Neural cell (in vitro differentiated cells): ENCODE measurements at regions not wholly inside any gene's neighbourhood (a gene's known extent, or its start where the extent isn't known, plus 50 kb on each side); places are given as distances from the start of the nearest gene placed in this dataset.

Experiments used
- H2AFZ ChIP-seq: fragments of 200-600, 300-800 bp; sonication (generic), shearing (Covaris generic); 2 replicates; pipeline ENCODE4 v1.6.0; 2014; ENCODE audit warnings: low read depth, mild to moderate bottlenecking, antibody characterized with exemption, low read length, moderate library complexity
- H3F3A ChIP-seq: fragments of 200-600 bp; shearing (Covaris generic); 2 replicates; pipeline ENCODE4 v1.6.1; 2016; ENCODE audit warnings: mild to moderate bottlenecking, moderate library complexity, mixed read lengths, antibody characterized with exemption, low read length; ENCODE audit not compliant: insufficient read depth, poor library complexity, severe bottlenecking
- H3K27ac ChIP-seq: fragments of 200-600, 300-800 bp; sonication (generic), shearing (Covaris generic); 2 replicates; pipeline ENCODE4 v1.5.1; 2014; ENCODE audit warnings: mild to moderate bottlenecking, low read length, moderate library complexity
- H3K27me3 ChIP-seq: fragments of 300-800, 200-600 bp; sonication (generic), shearing (Covaris generic); 2 replicates; pipeline ENCODE4 v1.6.0; 2014; ENCODE audit warnings: mild to moderate bottlenecking, low read depth, low read length, moderate library complexity; ENCODE audit not compliant: insufficient read depth
- H3K36me3 ChIP-seq: fragments of 300-800, 200-600 bp; sonication (generic), shearing (Covaris generic); 2 replicates; pipeline ENCODE4 v1.5.1; 2014; ENCODE audit warnings: mild to moderate bottlenecking, antibody characterized with exemption, low read length, moderate library complexity; ENCODE audit not compliant: insufficient read depth
- H3K4me2 ChIP-seq: fragments of 300-800, 200-600 bp; sonication (generic), shearing (Covaris generic); 2 replicates; pipeline ENCODE4 v1.6.0; 2014; ENCODE audit warnings: mild to moderate bottlenecking, low read length
- H3K4me3 ChIP-seq: fragments of 300-800, 200-600 bp; sonication (generic), shearing (Covaris generic); 2 replicates; pipeline ENCODE4 v1.5.1; 2014; ENCODE audit warnings: mild to moderate bottlenecking, low read length, moderate library complexity
- H3K79me2 ChIP-seq: fragments of 200-600 bp; shearing (Covaris generic); replicated peaks from 2 replicates; pipeline ENCODE4 v1.6.0; 2014; ENCODE audit warnings: mild to moderate bottlenecking, low read length, moderate library complexity; ENCODE audit not compliant: insufficient read depth
- H3K9ac ChIP-seq: fragments of 300-800, 200-600 bp; sonication (generic), shearing (Covaris generic); 2 replicates; pipeline ENCODE4 v1.6.1; 2016; ENCODE audit warnings: mild to moderate bottlenecking, low read length, mixed read lengths
- H3K9me2 ChIP-seq: fragments of 200-600 bp; shearing (Covaris generic); 2 replicates; pipeline ENCODE4 v1.6.1; 2016; ENCODE audit warnings: mild to moderate bottlenecking, low read length, mixed read lengths; ENCODE audit not compliant: insufficient read depth
- H3K9me3 ChIP-seq: fragments of 200-600, 300-800 bp; sonication (generic), shearing (Covaris generic); 2 replicates; pipeline ENCODE4 v1.6.1; 2016; ENCODE audit warnings: mild to moderate bottlenecking, mixed run types, low read length, moderate library complexity, mixed read lengths
- H4K20me1 ChIP-seq: fragments of 200-600 bp; shearing (Covaris generic); 2 replicates; pipeline ENCODE4 v1.6.1; 2016; ENCODE audit warnings: mild to moderate bottlenecking, mixed run types; ENCODE audit not compliant: insufficient read depth
- CTCF ChIP-seq: fragments of 450-650 bp; IDR thresholded peaks from 2 replicates; pipeline ENCODE4 v1.5.1; 2014; ENCODE audit warnings: antibody characterized with exemption, mild to moderate bottlenecking, moderate library complexity; ENCODE audit not compliant: poor library complexity, severe bottlenecking
- EP300 ChIP-seq: fragments of 450-650 bp; conservative IDR thresholded peaks from 2 replicates; pipeline ENCODE4 v1.6.1; 2014; ENCODE audit warnings: antibody characterized with exemption, mild to moderate bottlenecking, moderate library complexity; ENCODE audit not compliant: poor library complexity, severe bottlenecking
- EZH2 ChIP-seq: fragments of 200-600, 300-800 bp; shearing (Covaris generic), sonication (generic); IDR thresholded peaks from 2 replicates; pipeline ENCODE4 v1.6.1; 2014; ENCODE audit warnings: antibody characterized with exemption, low read length, borderline replicate concordance, mild to moderate bottlenecking; ENCODE audit not compliant: insufficient read depth, poor library complexity, severe bottlenecking
- MXI1 ChIP-seq: fragments of 450-650 bp; conservative IDR thresholded peaks from 2 replicates; pipeline ENCODE4 v1.6.1; 2014; ENCODE audit warnings: antibody characterized with exemption, mild to moderate bottlenecking; ENCODE audit not compliant: poor library complexity, severe bottlenecking
- POLR2AphosphoS5 ChIP-seq: IDR thresholded peaks from 2 replicates; pipeline ENCODE4 v1.6.1; 2012
- RAD21 ChIP-seq: fragments of 450-650 bp; conservative IDR thresholded peaks from 2 replicates; pipeline ENCODE4 v1.6.1; 2014; ENCODE audit warnings: antibody characterized with exemption, mild to moderate bottlenecking, moderate library complexity
- REST ChIP-seq: IDR thresholded peaks from 2 replicates; pipeline ENCODE4 v1.6.1; 2012; ENCODE audit warnings: borderline replicate concordance
- SMC3 ChIP-seq: fragments of 450-650 bp; conservative IDR thresholded peaks from 2 replicates; pipeline ENCODE4 v1.6.1; 2014; ENCODE audit warnings: antibody characterized with exemption, mild to moderate bottlenecking, moderate library complexity; ENCODE audit not compliant: poor library complexity
- TAF1 ChIP-seq: IDR thresholded peaks from 2 replicates; pipeline ENCODE4 v1.6.1; 2012; ENCODE audit warnings: low read depth

GRCh38 chr7:36072620-36073019 is 80.4 kb upstream of the EEPD1 start:
- H3K79me2 ChIP-seq: no peaks in the 10 kb centered on the region
- no peaks in the 10 kb centered on the region for H3K36me3 ChIP-seq
- no peak overlapping the region for H3K27ac ChIP-seq
- no peaks in the 10 kb centered on the region for H3K27me3 ChIP-seq
- H3F3A ChIP-seq: no peaks in the 10 kb centered on the region
- H3K9me3 ChIP-seq: no peaks in the 10 kb centered on the region
- no peak overlapping the region for H2AFZ ChIP-seq
- no peaks in the 10 kb centered on the region for H4K20me1 ChIP-seq
- no peak overlapping the region for H3K9ac ChIP-seq
- no peaks in the 10 kb centered on the region for H3K9me2 ChIP-seq
- H3K4me3 ChIP-seq: no peak overlapping the region
- no peak for TF ChIP-seq POLR2AphosphoS5
- no peak for TF ChIP-seq RAD21
- no peak for TF ChIP-seq SMC3
- no peak for TF ChIP-seq REST
- no peak for TF ChIP-seq MXI1
- TF ChIP-seq CTCF: no peak
- TF ChIP-seq EZH2: no peak
- no peak for TF ChIP-seq TAF1
- no peak for TF ChIP-seq EP300
- no peak overlapping the region for H3K4me2 ChIP-seq

GRCh38 chr7:36075561-36075960 is 77.5 kb upstream of the EEPD1 start:
- no peaks in the 10 kb centered on the region for H3F3A ChIP-seq

More at GRCh38 chr7:36075561-36075960, 77.5 kb upstream of the EEPD1 start:
- Histone ChIP-seq H2AFZ (no peak overlapping the region), H3K4me3 (no peak overlapping the region), H3K9me3 (no peaks in the 10 kb centered on the region), H3K27me3 (no peaks in the 10 kb centered on the region), H3K36me3 (no peaks in the 10 kb centered on the region), H3K9ac (no peak overlapping the region), H4K20me1 (no peaks in the 10 kb centered on the region), H3K4me2 (no peak overlapping the region), H3K9me2 (no peaks in the 10 kb centered on the region), H3K79me2 (no peaks in the 10 kb centered on the region), H3K27ac (no peak overlapping the region)
- TF ChIP-seq CTCF: no peak
- no peak for TF ChIP-seq RAD21
